Thoracic aorta (tissue), 2 donors: ENCODE measurements at regions not wholly inside any gene's neighbourhood (a gene's known extent, or its start where the extent isn't known, plus 50 kb on each side); places are given as distances from the start of the nearest gene placed in this dataset.

Source experiments
- ATAC-seq: fragments of 150-250 bp; one replicate; pipeline ENCODE4 v1.8.0; 2017; ENCODE audit warnings: low read depth; ENCODE audit not compliant: insufficient number of reproducible peaks, low FRiP score
- DNase-seq: peaks from one replicate; pipeline ENCODE4 v3.0.0-alpha.2; 2020; ENCODE audit warnings: low spot score
- H3K27ac ChIP-seq, 2 donors: fragments of 200-600 bp; sonication (generic); 1 replicate in 1 of 2; 2 replicates in 1 of 2; pipeline ENCODE4 v1.5.1; 2016; ENCODE audit warnings: mild to moderate bottlenecking in 2 of 2, moderate library complexity in 2 of 2
- H3K27me3 ChIP-seq: fragments of 200-600 bp; sonication (generic); replicated peaks from 2 replicates; pipeline ENCODE4 v1.6.0; 2016; ENCODE audit warnings: mild to moderate bottlenecking; ENCODE audit not compliant: insufficient read depth
- H3K36me3 ChIP-seq: fragments of 200-600 bp; sonication (generic); one replicate; pipeline ENCODE4 v1.5.1; 2016
- H3K4me1 ChIP-seq, 2 donors: fragments of 200-600 bp; sonication (generic); 1 replicate in 1 of 2; 2 replicates in 1 of 2; pipeline versions ENCODE4 v1.5.1 to v1.6.0; 2016; ENCODE audit warnings: low read depth in 2 of 2, mild to moderate bottlenecking in 1 of 2; ENCODE audit not compliant: control insufficient read depth in 1 of 2
- H3K4me3 ChIP-seq: fragments of 200-600 bp; sonication (generic); 2 replicates; pipeline ENCODE4 v1.5.1; 2016; ENCODE audit warnings: mild to moderate bottlenecking
- H3K9me3 ChIP-seq: fragments of 200-600 bp; sonication (generic); 2 replicates; pipeline ENCODE4 v1.5.1; 2016
- CTCF ChIP-seq: fragments of 200-600 bp; sonication (generic); IDR thresholded peaks from one replicate; pipeline ENCODE4 v1.5.1; 2019; ENCODE audit warnings: antibody characterized with exemption

- Histone ChIP-seq H3K27ac (no peak overlapping the region), H3K4me1 (no peaks in the 10 kb centered on the region), H3K4me3 (no peak overlapping the region), H3K9me3 (no peaks in the 10 kb centered on the region), H3K36me3 (no peaks in the 10 kb centered on the region), H3K27me3 (no peaks in the 10 kb centered on the region)
- TF ChIP-seq CTCF = no peak
- DNase-seq (no peak), ATAC-seq (no peak)
Observed at GRCh38 chr20:52724541-52724940, 247.6 kb upstream of the TSHZ2 start.

- no peak for TF ChIP-seq CTCF
- H3K4me1 ChIP-seq = no peaks in the 10 kb centered on the region
Observed at GRCh38 chr20:52722926-52723688, 249.1 kb upstream of the TSHZ2 start.

GRCh38 chr20:52708137-52708536, 264.0 kb upstream of the TSHZ2 start:
- H3K9me3 ChIP-seq = no peaks in the 10 kb centered on the region
- H3K27me3 ChIP-seq = no peaks in the 10 kb centered on the region
- H3K27ac ChIP-seq = no peak overlapping the region
- ATAC-seq (no peak), DNase-seq (no peak)
- no peaks in the 10 kb centered on the region for H3K36me3 ChIP-seq
- no peaks in the 10 kb centered on the region for H3K4me1 ChIP-seq
- H3K4me3 ChIP-seq = no peak overlapping the region
- no peak for TF ChIP-seq CTCF

More at GRCh38 chr20:52722926-52723688, 249.1 kb upstream of the TSHZ2 start:
- H3K36me3 ChIP-seq = no peaks in the 10 kb centered on the region
- H3K4me3 ChIP-seq = no peak overlapping the region
- H3K27ac ChIP-seq = no peak overlapping the region
- no peak for ATAC-seq
- no peaks in the 10 kb centered on the region for H3K9me3 ChIP-seq
- H3K27me3 ChIP-seq = no peaks in the 10 kb centered on the region
- DNase-seq = no peak

GRCh38 chr20:52704553-52704952, 267.6 kb upstream of the TSHZ2 start:
- H3K4me1 ChIP-seq = no peaks in the 10 kb centered on the region
- H3K36me3 ChIP-seq = no peaks in the 10 kb centered on the region
- no peaks in the 10 kb centered on the region for H3K27me3 ChIP-seq
- ATAC-seq (no peak), DNase-seq (no peak)
- H3K9me3 ChIP-seq = no peaks in the 10 kb centered on the region
- no peak overlapping the region for H3K4me3 ChIP-seq
- no peak for TF ChIP-seq CTCF
- no peak overlapping the region for H3K27ac ChIP-seq

GRCh38 chr20:52688345-52688744, 283.8 kb upstream of the TSHZ2 start:
- no peak for ATAC-seq
- Histone ChIP-seq H3K27me3 (no peaks in the 10 kb centered on the region), H3K36me3 (no peaks in the 10 kb centered on the region), H3K4me3 (no peak overlapping the region), H3K4me1 (no peaks in the 10 kb centered on the region), H3K9me3 (no peaks in the 10 kb centered on the region), H3K27ac (no peak overlapping the region)
- DNase-seq = no peak
- no peak for TF ChIP-seq CTCF
